ENCODE measurements at regions not wholly inside any gene's neighbourhood (a gene's known extent, or its start where the extent isn't known, plus 50 kb on each side); places are given as distances from the start of the nearest gene placed in this dataset.

GRCh38 chr1:67557696-67558448, 127.1 kb upstream of the GADD45A start:
- FAIRE-seq: no peak

GRCh38 chr1:67558449-67559193, 126.4 kb upstream of the GADD45A start:
- FAIRE-seq: no peak
- DNase-seq (ENCODE audit: extremely low spot score, insufficient read length, low read depth): no peak

More at GRCh38 chr1:67557696-67558448, 127.1 kb upstream of the GADD45A start:
- no peak for DNase-seq (ENCODE audit: extremely low spot score, insufficient read length, low read depth)

GRCh38 chr1:67559222-67559700, 125.7 kb upstream of the GADD45A start:
- FAIRE-seq: no peak
- DNase-seq (ENCODE audit: extremely low spot score, insufficient read length, low read depth): no peak

- no peak for DNase-seq (ENCODE audit: extremely low spot score, insufficient read length, low read depth)
- no peak for FAIRE-seq
Observed at GRCh38 chr1:67560580-67561255, 124.3 kb upstream of the GADD45A start.

GRCh38 chr1:67561704-67562113, 123.3 kb upstream of the GADD45A start:
- peak; percentile 80 for FAIRE-seq
- DNase-seq (ENCODE audit: extremely low spot score, insufficient read length, low read depth): peak; percentile 42

GRCh38 chr1:67563684-67564083, 121.3 kb upstream of the GADD45A start:
- DNase-seq (ENCODE audit: extremely low spot score, insufficient read length, low read depth): no peak
- FAIRE-seq: no peak

- FAIRE-seq (no peak), DNase-seq (ENCODE audit: extremely low spot score, insufficient read length, low read depth) (no peak)
Observed at GRCh38 chr1:67564193-67564592, 120.8 kb upstream of the GADD45A start.

- DNase-seq (ENCODE audit: extremely low spot score, insufficient read length, low read depth) (no peak), FAIRE-seq (no peak)
Observed at GRCh38 chr1:67566803-67567377, 118.1 kb upstream of the GADD45A start.

GRCh38 chr1:67570486-67571143, 114.4 kb upstream of the GADD45A start:
- no peak for FAIRE-seq
- DNase-seq (ENCODE audit: extremely low spot score, insufficient read length, low read depth): no peak

GRCh38 chr1:67571406-67571805, 113.6 kb upstream of the GADD45A start:
- no peak for FAIRE-seq
- DNase-seq (ENCODE audit: extremely low spot score, insufficient read length, low read depth): no peak

- FAIRE-seq: no peak
- no peak for DNase-seq (ENCODE audit: extremely low spot score, insufficient read length, low read depth)
Observed at GRCh38 chr1:67571901-67572593, 113.0 kb upstream of the GADD45A start.

- FAIRE-seq (no peak), DNase-seq (ENCODE audit: extremely low spot score, insufficient read length, low read depth) (no peak)
Observed at GRCh38 chr1:67572594-67573221, 112.3 kb upstream of the GADD45A start.

- FAIRE-seq: no peak
- no peak for DNase-seq (ENCODE audit: extremely low spot score, insufficient read length, low read depth)
Observed at GRCh38 chr1:67573311-67573872, 111.6 kb upstream of the GADD45A start.

GRCh38 chr1:67574221-67574620, 110.8 kb upstream of the GADD45A start:
- DNase-seq (ENCODE audit: extremely low spot score, insufficient read length, low read depth): no peak
- FAIRE-seq: no peak

- DNase-seq (ENCODE audit: extremely low spot score, insufficient read length, low read depth) (no peak), FAIRE-seq (no peak)
Observed at GRCh38 chr1:67575861-67576260, 109.1 kb upstream of the GADD45A start.

GRCh38 chr1:67576474-67576873, 108.5 kb upstream of the GADD45A start:
- FAIRE-seq (no peak), DNase-seq (ENCODE audit: extremely low spot score, insufficient read length, low read depth) (no peak)

- DNase-seq (ENCODE audit: extremely low spot score, insufficient read length, low read depth) (no peak), FAIRE-seq (no peak)
Observed at GRCh38 chr1:67577646-67578045, 107.4 kb upstream of the GADD45A start.

- FAIRE-seq (no peak), DNase-seq (ENCODE audit: extremely low spot score, insufficient read length, low read depth) (no peak)
Observed at GRCh38 chr1:67578397-67579020, 106.5 kb upstream of the GADD45A start.

Measured in GM18507 (cell line).